Liver (tissue), 8 donors: ENCODE measurements at regions not wholly inside any gene's neighbourhood (a gene's known extent, or its start where the extent isn't known, plus 50 kb on each side); places are given as distances from the start of the nearest gene placed in this dataset.

ENCODE experiments used
- DNase-seq: peaks from one replicate; pipeline ENCODE4 v3.0.0-alpha.2; 2017; ENCODE audit warnings: low spot score
- H3K27ac ChIP-seq, 2 donors: one replicate each; pipeline ENCODE4 v1.7.0; 2013; ENCODE audit warnings: inconsistent platforms in 2 of 2, low read length in 2 of 2, control low read depth in 1 of 2, low read depth in 1 of 2, mild to moderate bottlenecking in 1 of 2
- H3K27me3 ChIP-seq, 4 donors: one replicate each; pipeline versions ENCODE4 v1.6.1 to v1.7.0; 2013; ENCODE audit warnings: low read length in 3 of 4, inconsistent platforms in 1 of 4, mild to moderate bottlenecking in 1 of 4, moderate library complexity in 1 of 4; ENCODE audit not compliant: control insufficient read depth in 4 of 4, insufficient read depth in 4 of 4
- H3K36me3 ChIP-seq, 4 donors: one replicate each; pipeline versions ENCODE4 v1.6.1 to v1.7.0; 2013; ENCODE audit warnings: low read length in 3 of 4, mild to moderate bottlenecking in 3 of 4, low read depth in 1 of 4, moderate library complexity in 1 of 4; ENCODE audit not compliant: control insufficient read depth in 4 of 4, insufficient read depth in 3 of 4
- H3K4me1 ChIP-seq, 4 donors: one replicate each; pipeline versions ENCODE4 v1.6.1 to v1.7.0; 2013; ENCODE audit warnings: low read length in 3 of 4, mild to moderate bottlenecking in 3 of 4, moderate library complexity in 1 of 4; ENCODE audit not compliant: control insufficient read depth in 4 of 4, insufficient read depth in 4 of 4
- H3K4me3 ChIP-seq, 3 donors: one replicate each; pipeline versions ENCODE4 v1.6.1 to v1.7.0; 2013; ENCODE audit warnings: low read length in 3 of 3, control low read depth in 1 of 3, low read depth in 1 of 3, mild to moderate bottlenecking in 1 of 3
- H3K9ac ChIP-seq, 2 donors: one replicate each; pipeline ENCODE4 v1.7.0; 2013; ENCODE audit warnings: low read length in 2 of 2, mild to moderate bottlenecking in 2 of 2, moderate library complexity in 2 of 2, control low read depth in 1 of 2, low read depth in 1 of 2
- H3K9me3 ChIP-seq, 4 donors: one replicate each; pipeline versions ENCODE4 v1.6.1 to v1.7.0; 2013; ENCODE audit warnings: low read length in 3 of 4; ENCODE audit not compliant: control insufficient read depth in 4 of 4
- EGR1 ChIP-seq, 2 donors: IDR thresholded peaks; 2 replicates each; pipeline ENCODE4 v1.6.1; 2016 to 2018; ENCODE audit warnings: antibody characterized with exemption in 2 of 2, low read depth in 2 of 2
- FOXA1 ChIP-seq: IDR thresholded peaks from 2 replicates; pipeline ENCODE4 v1.6.1; 2016; ENCODE audit warnings: antibody characterized with exemption
- FOXA2 ChIP-seq: IDR thresholded peaks from 2 replicates; pipeline ENCODE4 v1.6.1; 2016; ENCODE audit warnings: antibody characterized with exemption
- GABPA ChIP-seq, 2 donors: IDR thresholded peaks in 1 of 2; conservative IDR thresholded peaks in 1 of 2; 2 replicates each; pipeline ENCODE4 v1.6.1; 2016; ENCODE audit warnings: antibody characterized with exemption in 2 of 2, mild to moderate bottlenecking in 1 of 2, moderate library complexity in 1 of 2
- HNF4A ChIP-seq, 2 donors: conservative IDR thresholded peaks; 2 replicates each; pipeline ENCODE4 v1.6.1; 2016; ENCODE audit warnings: antibody characterized with exemption in 2 of 2, mild to moderate bottlenecking in 2 of 2
- HNF4G ChIP-seq: IDR thresholded peaks from 2 replicates; pipeline ENCODE4 v1.6.1; 2016; ENCODE audit warnings: antibody characterized with exemption
- JUND ChIP-seq, 2 donors: IDR thresholded peaks; 2 replicates each; pipeline ENCODE4 v1.6.1; 2016; ENCODE audit warnings: antibody characterized with exemption in 2 of 2
- NR2F2 ChIP-seq: IDR thresholded peaks from 2 replicates; pipeline ENCODE4 v1.6.1; 2016; ENCODE audit warnings: antibody characterized with exemption
- RAD21 ChIP-seq, 2 donors: IDR thresholded peaks; 2 replicates each; pipeline ENCODE4 v1.6.1; 2016; ENCODE audit warnings: antibody characterized with exemption in 2 of 2, mild to moderate bottlenecking in 2 of 2
- RXRA ChIP-seq, 2 donors: IDR thresholded peaks; 2 replicates each; pipeline ENCODE4 v1.6.1; 2017 to 2018; ENCODE audit warnings: antibody characterized with exemption in 2 of 2, mild to moderate bottlenecking in 1 of 2
- SP1 ChIP-seq: IDR thresholded peaks from 2 replicates; pipeline ENCODE4 v1.6.1; 2018; ENCODE audit warnings: antibody characterized with exemption, mild to moderate bottlenecking
- TAF1 ChIP-seq: conservative IDR thresholded peaks from 2 replicates; pipeline ENCODE4 v1.6.1; 2016; ENCODE audit warnings: antibody characterized with exemption, mild to moderate bottlenecking
- YY1 ChIP-seq: IDR thresholded peaks from 2 replicates; pipeline ENCODE4 v1.6.1; 2016; ENCODE audit warnings: antibody characterized with exemption, mild to moderate bottlenecking
- WGBS: extraction: QIAGEN DNeasy Blood & Tissue Kit; methylation state at CpG from one replicate; pipeline ENCODE4 v1.1.7; 2013; 5-methylcytosine and 5-hydroxymethylcytosine counted together
- TF ChIP-seq, protein P1 (sequence below): fragments of 150-350 bp; IDR thresholded peaks from 2 replicates; pipeline ENCODE4 v1.5.1; 2017; ENCODE audit warnings: improper control_type of control experiment, low read depth, low read length; ENCODE audit not compliant: missing input control
- TF ChIP-seq, protein P2 (sequence below): IDR thresholded peaks from 2 replicates; pipeline ENCODE4 v1.6.1; 2016; ENCODE audit warnings: antibody characterized with exemption
- TF ChIP-seq, protein P3 (sequence below): IDR thresholded peaks from 2 replicates; pipeline ENCODE4 v1.6.1; 2016; ENCODE audit warnings: antibody characterized with exemption
- TF ChIP-seq, protein P4 (sequence below): IDR thresholded peaks from 2 replicates; pipeline ENCODE4 v1.6.1; 2016; ENCODE audit warnings: antibody characterized with exemption, mild to moderate bottlenecking
- TF ChIP-seq, protein P5 (sequence below): IDR thresholded peaks from 2 replicates; pipeline ENCODE4 v1.6.1; 2016; ENCODE audit warnings: antibody characterized with exemption
- donor health status: healthy.
- donor health status: healthy.
- donor health status: healthy.
- donor health status: healthy.
- donor health status: healthy.

DNA sequence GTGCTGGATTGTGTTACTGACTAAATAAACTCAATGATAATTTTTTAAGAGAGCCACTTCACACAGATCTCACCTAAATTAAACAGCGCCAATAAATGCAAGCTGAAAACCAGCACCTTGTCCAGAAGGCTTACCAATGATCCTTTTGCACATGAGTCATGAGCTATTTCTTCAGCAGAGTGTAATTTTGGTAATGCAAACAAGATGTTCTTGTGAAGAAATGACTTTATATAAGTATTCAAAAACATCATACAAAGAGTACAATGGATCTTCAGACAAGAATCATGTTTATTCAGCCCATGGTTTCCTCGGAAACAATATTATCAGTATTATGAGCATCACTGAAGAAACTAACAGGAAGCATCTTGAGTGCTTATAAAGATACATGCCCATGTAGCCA, 263.8 kb upstream of the UBE2E2 start:
- H3K4me3 ChIP-seq = no peak overlapping the region
- TF ChIP-seq RXRA (IDR thresholded peaks at IDR 0.05) (no peak), FOXA1 (no peak), FOXA2 (no peak), GABPA (IDR thresholded peaks at IDR 0.05 in 1 of 2, conservative IDR thresholded peaks at IDR 0.05 in 1 of 2) (no peak), RAD21 (IDR thresholded peaks at IDR 0.05) (no peak), TAF1 (no peak), NR2F2 (no peak), HNF4G (no peak), YY1 (no peak), HNF4A (conservative IDR thresholded peaks at IDR 0.05) (no peak), SP1 (no peak), JUND (IDR thresholded peaks at IDR 0.05) (no peak), EGR1 (IDR thresholded peaks at IDR 0.05; ENCODE audit: low read depth in 2 of 2) (no peak)
- TF ChIP-seq, protein P1, sequence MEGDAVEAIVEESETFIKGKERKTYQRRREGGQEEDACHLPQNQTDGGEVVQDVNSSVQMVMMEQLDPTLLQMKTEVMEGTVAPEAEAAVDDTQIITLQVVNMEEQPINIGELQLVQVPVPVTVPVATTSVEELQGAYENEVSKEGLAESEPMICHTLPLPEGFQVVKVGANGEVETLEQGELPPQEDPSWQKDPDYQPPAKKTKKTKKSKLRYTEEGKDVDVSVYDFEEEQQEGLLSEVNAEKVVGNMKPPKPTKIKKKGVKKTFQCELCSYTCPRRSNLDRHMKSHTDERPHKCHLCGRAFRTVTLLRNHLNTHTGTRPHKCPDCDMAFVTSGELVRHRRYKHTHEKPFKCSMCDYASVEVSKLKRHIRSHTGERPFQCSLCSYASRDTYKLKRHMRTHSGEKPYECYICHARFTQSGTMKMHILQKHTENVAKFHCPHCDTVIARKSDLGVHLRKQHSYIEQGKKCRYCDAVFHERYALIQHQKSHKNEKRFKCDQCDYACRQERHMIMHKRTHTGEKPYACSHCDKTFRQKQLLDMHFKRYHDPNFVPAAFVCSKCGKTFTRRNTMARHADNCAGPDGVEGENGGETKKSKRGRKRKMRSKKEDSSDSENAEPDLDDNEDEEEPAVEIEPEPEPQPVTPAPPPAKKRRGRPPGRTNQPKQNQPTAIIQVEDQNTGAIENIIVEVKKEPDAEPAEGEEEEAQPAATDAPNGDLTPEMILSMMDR = no peak
- TF ChIP-seq, protein P2, sequence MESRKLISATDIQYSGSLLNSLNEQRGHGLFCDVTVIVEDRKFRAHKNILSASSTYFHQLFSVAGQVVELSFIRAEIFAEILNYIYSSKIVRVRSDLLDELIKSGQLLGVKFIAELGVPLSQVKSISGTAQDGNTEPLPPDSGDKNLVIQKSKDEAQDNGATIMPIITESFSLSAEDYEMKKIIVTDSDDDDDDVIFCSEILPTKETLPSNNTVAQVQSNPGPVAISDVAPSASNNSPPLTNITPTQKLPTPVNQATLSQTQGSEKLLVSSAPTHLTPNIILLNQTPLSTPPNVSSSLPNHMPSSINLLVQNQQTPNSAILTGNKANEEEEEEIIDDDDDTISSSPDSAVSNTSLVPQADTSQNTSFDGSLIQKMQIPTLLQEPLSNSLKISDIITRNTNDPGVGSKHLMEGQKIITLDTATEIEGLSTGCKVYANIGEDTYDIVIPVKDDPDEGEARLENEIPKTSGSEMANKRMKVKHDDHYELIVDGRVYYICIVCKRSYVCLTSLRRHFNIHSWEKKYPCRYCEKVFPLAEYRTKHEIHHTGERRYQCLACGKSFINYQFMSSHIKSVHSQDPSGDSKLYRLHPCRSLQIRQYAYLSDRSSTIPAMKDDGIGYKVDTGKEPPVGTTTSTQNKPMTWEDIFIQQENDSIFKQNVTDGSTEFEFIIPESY = no peak
- TF ChIP-seq, protein P3, sequence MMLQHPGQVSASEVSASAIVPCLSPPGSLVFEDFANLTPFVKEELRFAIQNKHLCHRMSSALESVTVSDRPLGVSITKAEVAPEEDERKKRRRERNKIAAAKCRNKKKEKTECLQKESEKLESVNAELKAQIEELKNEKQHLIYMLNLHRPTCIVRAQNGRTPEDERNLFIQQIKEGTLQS = no peak
- TF ChIP-seq, protein P4, sequence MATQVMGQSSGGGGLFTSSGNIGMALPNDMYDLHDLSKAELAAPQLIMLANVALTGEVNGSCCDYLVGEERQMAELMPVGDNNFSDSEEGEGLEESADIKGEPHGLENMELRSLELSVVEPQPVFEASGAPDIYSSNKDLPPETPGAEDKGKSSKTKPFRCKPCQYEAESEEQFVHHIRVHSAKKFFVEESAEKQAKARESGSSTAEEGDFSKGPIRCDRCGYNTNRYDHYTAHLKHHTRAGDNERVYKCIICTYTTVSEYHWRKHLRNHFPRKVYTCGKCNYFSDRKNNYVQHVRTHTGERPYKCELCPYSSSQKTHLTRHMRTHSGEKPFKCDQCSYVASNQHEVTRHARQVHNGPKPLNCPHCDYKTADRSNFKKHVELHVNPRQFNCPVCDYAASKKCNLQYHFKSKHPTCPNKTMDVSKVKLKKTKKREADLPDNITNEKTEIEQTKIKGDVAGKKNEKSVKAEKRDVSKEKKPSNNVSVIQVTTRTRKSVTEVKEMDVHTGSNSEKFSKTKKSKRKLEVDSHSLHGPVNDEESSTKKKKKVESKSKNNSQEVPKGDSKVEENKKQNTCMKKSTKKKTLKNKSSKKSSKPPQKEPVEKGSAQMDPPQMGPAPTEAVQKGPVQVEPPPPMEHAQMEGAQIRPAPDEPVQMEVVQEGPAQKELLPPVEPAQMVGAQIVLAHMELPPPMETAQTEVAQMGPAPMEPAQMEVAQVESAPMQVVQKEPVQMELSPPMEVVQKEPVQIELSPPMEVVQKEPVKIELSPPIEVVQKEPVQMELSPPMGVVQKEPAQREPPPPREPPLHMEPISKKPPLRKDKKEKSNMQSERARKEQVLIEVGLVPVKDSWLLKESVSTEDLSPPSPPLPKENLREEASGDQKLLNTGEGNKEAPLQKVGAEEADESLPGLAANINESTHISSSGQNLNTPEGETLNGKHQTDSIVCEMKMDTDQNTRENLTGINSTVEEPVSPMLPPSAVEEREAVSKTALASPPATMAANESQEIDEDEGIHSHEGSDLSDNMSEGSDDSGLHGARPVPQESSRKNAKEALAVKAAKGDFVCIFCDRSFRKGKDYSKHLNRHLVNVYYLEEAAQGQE = no peak
- TF ChIP-seq, protein P5, sequence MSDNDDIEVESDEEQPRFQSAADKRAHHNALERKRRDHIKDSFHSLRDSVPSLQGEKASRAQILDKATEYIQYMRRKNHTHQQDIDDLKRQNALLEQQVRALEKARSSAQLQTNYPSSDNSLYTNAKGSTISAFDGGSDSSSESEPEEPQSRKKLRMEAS = no peak

More for the DNA sequence above, 263.8 kb upstream of the UBE2E2 start:
- H3K36me3 ChIP-seq = no peaks in the 10 kb centered on the region
- no peak for DNase-seq
- H3K9me3 ChIP-seq = no peaks in the 10 kb centered on the region
- no peak overlapping the region for H3K9ac ChIP-seq
- no peak overlapping the region for H3K27ac ChIP-seq
- no peaks in the 10 kb centered on the region for H3K27me3 ChIP-seq
- no peaks in the 10 kb centered on the region for H3K4me1 ChIP-seq
- WGBS = 84% methylated on average over 2 of the region's 2 CpGs
